Hepatocyte (in vitro differentiated cells): ENCODE measurements at regions not wholly inside any gene's neighbourhood (a gene's known extent, or its start where the extent isn't known, plus 50 kb on each side); places are given as distances from the start of the nearest gene placed in this dataset.

Experiments used
- EZH2 ChIP-seq: fragments of 200-600 bp; sonication (generic); IDR thresholded peaks from 2 replicates; pipeline ENCODE4 v1.6.1; 2016; ENCODE audit warnings: antibody characterized with exemption, mild to moderate bottlenecking, borderline replicate concordance
- EZH2phosphoT487 ChIP-seq: fragments of 200-600 bp; sonication (generic); IDR thresholded peaks from one replicate; pipeline ENCODE4 v1.6.1; 2018; ENCODE audit warnings: antibody characterized with exemption, mild to moderate bottlenecking, low read depth, moderate library complexity; ENCODE audit not compliant: unreplicated experiment, severe bottlenecking
- TF ChIP-seq, protein P1 (sequence below): fragments of 200-600 bp; sonication (generic); IDR thresholded peaks from 2 replicates; pipeline ENCODE4 v1.5.1; 2016; ENCODE audit warnings: antibody characterized with exemption, mild to moderate bottlenecking; ENCODE audit not compliant: poor library complexity

DNA sequence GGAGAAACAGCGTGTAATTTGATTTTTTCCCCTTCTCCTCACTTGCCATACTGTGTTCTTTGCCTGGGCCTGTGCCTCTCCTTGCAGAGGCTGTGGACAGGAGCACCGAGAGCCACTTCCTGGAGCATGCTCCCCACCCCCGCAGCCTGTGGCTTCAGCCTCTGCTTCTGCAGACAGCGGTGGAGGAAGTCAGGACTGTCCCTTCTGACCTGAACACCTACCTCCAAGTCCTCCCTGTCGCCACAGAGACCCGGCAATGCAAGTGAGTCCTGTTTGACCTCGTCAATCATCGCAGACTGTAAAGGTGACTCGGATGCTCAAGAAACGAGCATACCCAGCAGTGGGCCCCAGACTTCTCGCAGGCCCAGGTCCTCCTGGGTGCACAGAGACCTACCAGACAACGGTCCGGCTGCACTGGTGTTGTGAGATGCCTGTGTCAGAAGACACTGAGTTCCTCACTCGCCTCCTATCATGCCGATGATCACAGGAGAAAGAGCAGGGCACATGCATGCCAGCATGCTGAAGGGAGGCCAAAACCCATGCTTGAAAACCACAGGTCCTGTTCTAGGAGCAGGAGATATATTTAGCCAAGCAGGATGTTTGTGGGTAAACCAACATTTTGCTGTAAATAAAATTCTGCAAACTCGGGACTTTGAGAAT lies 198.8 kb downstream of the AUH start:
- TF ChIP-seq, protein P1, sequence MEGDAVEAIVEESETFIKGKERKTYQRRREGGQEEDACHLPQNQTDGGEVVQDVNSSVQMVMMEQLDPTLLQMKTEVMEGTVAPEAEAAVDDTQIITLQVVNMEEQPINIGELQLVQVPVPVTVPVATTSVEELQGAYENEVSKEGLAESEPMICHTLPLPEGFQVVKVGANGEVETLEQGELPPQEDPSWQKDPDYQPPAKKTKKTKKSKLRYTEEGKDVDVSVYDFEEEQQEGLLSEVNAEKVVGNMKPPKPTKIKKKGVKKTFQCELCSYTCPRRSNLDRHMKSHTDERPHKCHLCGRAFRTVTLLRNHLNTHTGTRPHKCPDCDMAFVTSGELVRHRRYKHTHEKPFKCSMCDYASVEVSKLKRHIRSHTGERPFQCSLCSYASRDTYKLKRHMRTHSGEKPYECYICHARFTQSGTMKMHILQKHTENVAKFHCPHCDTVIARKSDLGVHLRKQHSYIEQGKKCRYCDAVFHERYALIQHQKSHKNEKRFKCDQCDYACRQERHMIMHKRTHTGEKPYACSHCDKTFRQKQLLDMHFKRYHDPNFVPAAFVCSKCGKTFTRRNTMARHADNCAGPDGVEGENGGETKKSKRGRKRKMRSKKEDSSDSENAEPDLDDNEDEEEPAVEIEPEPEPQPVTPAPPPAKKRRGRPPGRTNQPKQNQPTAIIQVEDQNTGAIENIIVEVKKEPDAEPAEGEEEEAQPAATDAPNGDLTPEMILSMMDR = no peak
- TF ChIP-seq EZH2 (no peak), EZH2phosphoT487 (no peak)
